ENCODE measurements at regions not wholly inside any gene's neighbourhood (a gene's known extent, or its start where the extent isn't known, plus 50 kb on each side); places are given as distances from the start of the nearest gene placed in this dataset.

DNA sequence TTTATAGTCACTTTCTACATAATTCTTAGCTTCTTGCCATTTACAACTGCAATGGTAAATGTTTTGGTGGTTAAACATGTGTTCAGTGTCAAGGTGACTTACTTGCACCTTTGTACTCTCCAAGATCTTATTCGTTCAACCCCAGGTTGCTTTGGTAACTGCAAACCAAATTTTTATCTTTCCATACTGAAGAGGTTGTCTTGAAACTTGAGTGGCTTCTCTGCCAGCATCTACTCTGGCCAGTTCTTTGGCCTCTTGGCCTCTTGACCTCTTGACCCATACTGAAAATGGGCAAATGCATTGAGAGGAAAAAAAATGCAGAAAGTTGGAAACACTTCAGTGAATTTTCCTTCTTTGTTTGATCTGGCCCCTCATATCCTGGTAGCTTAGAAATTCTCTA, 88.0 kb upstream of the LRRC7 start:
- DNase-seq: no peak

DNA sequence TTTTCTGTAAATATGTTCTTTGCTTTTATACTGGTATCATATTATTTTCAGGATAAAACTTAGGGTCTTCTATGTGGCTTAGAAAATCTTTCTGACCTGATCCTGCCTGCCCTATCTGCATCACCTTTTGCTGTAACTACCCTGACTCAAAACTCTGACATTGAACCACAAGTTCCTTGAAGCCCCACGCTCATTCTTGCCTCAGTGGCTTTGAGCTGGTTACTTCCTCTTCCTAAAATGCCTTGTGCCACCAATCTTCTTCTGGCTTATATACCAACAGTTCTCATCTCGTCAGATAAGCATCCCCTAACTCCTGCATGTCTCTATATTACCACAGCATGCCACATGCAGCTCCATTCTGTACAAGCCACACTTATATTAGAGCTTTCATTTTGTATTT, 84.5 kb upstream of the LRRC7 start:
- DNase-seq: no peak

DNA sequence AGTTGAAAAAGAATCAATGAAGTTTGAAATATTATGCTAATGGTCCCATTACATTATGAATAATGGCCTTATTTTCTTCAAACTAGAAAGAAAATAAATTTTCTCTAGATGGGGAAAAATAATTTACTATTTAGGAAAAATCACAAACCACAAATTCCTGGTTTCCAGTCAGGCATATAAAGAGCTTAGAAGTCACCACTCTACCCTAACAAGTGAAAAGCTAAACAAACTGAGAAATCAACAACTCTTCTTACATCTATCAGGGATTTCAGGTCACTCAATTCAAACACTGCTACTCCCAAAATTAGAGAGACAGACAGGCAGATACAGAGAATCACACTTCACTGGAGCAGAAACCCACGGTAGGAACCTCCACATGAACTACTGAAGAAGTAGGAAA, 82.1 kb upstream of the LRRC7 start:
- DNase-seq: no peak

DNA sequence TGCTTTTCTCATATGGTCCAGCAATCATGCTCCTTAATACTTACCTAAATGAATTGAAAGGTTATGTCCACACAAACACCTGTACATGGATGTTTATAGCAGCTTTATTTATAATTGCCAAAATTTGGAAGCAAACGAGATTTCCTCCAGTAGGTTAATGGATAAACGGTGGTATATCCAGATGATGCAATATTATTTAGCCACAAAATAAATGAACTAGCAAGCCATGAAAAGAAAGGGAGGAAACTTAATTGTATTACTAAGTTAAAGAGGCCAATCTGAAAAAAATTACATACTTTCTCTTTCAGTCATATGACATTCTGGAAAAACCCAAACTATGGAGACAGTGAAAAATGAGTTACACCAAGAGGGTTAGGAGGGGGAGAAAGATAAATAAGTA, 76.3 kb upstream of the LRRC7 start:
- DNase-seq: no peak

DNA sequence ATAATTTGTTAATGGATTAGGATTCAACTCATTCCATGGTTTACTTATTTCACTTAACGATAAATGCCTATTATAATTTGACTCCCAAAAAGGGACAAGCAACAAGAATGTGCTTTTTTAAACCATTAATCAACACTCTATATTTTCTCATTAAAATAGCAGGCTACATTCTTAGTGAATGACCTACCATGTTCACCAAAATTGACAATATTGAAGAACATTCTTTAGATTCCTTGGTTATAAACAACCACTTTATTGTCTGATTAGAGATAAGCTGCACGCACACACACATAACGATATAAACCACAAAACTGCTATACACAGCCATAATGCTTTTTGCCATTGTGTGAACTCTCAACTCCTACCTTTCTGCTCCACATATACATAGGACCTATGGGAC, 75.4 kb upstream of the LRRC7 start:
- no peak for DNase-seq

DNA sequence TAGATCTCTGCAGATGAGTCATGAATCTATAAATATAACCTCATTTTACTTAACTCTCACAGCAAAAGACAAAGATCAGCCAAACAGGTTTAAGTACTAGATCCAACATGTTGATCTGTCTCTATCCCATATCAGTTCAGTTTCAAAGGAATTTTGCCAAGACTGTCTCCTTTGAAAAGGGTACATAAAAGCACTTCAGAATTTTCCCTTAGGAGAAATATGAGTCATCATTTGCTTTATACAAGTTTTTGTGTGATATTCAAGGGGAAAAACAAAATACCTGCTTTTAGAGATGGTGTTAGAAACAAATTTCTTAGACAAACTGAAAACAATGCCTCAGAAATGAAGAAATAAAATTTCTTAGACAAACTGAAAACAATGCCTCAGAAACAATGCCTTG, 73.5 kb upstream of the LRRC7 start:
- no peak for DNase-seq

DNA sequence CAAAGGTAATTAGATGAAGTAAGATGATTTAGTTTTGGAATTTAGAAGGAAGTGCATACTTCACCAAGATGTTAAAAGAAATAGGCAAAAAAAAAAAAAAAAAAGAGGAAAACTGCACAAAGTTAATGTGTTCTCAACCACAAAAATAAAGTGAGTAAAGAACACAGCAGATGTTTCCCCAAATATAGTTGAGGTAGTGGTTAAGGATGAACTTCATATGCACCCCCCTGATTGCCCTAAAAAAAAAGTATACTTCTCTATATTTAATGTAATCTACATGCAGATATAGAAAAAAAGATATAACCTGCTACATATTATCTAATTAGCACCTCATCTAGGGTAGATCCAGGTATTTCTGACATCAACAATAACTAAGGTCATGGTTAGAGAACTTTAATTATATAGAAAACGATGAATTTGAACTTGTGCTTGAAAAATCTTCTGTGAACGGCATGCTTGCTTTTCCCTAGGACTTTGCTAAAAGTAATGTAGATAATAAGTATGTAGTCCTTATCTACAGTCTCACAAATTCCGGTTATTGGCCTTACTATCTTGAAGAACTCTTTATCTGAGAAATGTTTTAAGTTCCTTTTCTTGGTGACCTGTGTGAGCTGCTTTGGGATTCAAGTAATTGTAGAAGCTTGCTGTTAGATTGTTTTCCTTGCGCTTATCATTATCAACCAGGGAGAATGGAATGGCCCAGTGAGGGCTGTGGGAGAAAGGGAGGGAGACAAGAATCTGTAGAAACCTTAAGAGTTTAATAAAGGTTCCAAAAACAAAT, 70.1 kb upstream of the LRRC7 start:
- DNase-seq: no peak

DNA sequence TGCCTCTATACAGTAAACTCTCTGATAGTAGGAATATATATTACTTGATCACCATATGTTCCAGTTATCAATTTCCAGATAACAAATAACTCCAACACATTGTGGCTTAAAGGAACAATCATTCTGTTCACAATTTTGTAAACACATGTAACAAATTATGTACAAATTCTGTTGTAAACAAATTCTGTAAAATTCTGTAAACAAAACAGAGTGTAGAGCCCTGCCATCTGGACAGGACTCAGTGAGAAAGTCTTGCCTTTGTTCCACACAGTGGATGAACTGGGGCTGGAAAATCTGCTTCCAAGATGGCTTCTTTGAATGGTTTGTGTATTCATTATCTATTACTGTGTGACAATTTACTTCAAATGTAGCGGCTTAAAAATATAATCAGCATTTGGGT, 69.0 kb upstream of the LRRC7 start:
- DNase-seq: no peak

DNA sequence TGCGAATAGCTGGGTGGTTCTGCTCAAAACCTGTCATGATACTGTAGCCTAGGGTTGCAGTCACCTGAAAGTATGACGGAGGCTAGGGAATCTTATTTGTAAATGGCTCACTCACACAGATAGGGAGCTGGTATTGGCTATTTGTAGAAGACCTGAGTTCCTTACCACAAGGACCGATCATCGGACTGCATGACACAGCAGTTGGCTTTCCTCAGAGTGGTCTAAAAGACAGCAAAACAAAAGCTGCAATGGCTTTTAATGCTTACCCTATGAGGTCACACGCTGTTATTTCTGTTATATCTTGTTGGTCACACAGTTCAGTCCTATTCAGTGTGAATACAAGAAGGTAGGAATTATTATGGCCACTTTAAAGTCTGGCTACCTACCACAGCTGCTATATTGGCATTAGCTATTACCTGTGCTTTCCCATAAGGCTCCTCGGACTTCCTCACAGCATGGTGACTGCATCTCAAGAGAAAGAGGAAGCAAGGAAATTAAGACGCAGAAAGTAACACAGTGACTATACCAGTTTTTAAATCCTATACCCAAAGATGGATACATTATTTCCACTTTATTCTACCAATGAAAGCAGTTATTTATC, 68.4 kb upstream of the LRRC7 start:
- no peak for DNase-seq

DNA sequence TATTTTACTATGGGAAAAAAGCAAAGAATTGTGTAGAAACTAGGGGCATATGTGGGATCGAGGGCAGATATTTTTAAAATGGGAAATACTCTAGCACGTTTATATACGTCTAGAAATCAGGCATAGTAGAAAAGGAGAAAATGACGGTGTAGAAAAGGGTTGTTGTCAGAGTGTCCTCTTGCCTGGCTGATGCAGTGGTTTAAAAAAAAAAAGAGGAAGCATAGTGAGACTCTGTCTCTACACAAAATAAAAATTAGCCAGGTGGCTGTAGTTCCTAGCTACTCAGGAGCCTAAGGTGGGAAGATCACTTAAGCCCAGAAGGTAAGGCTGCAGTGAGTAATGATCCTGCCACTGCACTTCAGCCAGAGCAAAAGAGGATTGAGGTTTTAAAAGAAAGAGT, 64.7 kb upstream of the LRRC7 start:
- no peak for DNase-seq

DNA sequence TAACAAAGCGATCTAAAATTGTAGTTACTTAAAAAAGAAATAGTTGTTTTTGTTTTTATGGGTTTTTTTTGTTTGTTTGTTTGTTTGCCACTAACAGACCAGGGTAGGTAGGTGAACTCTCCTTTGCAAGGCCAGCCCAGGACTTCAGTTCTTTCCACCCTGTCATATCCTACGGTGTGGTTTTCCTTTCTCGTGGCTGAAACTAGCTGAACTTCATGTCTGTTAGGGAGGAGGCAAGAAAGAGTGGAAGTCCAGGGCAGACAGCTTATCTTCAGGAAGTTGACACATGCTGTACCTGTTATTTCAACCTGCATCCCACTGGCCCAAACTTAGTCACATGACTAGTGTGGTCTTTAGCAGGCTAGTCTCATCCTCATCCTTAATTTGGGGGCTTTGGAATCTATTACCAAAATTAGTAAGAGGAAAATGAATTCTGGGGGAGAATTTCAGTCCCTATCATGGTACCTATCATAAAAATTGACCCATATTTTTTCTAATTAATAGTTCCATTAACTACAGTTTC, 62.9 kb upstream of the LRRC7 start:
- no peak for DNase-seq

DNA sequence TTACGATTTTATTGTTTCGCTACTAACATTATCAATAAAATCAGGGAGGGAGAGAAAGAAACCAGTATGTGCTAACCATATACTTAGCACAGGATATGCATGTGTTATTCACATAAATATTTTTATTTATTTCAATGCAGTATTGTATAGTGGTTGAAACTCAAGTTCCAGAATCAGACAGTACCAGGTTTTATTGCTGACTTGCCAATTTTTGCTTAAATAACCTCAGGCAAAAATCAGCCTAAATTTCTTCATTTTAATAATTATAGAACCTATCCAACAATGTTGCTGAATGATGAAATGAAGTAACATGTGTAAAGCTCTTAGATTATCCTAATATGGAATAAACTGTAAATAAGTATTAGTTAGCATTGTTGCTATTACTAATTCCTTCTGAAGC, 61.4 kb upstream of the LRRC7 start:
- no peak for DNase-seq

DNA sequence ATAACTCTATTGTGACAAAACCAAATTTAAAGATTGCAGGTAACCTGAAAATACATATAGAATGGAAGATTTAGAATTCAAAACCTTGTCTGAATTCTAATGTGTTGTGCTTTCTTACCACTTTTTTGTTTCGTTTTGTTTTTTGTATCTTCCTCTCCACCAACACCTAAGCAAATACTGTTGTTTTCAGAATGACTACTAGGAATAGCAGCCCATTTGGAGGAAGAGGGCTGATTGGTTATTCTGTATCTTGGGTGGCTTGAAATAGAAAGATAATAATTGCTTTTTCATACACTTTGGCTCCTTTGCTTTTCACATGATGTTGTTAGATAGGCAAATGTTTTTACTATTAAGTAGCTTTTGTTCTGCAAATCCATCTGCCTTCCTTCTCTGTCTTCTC, 61.0 kb upstream of the LRRC7 start:
- no peak for DNase-seq

DNA sequence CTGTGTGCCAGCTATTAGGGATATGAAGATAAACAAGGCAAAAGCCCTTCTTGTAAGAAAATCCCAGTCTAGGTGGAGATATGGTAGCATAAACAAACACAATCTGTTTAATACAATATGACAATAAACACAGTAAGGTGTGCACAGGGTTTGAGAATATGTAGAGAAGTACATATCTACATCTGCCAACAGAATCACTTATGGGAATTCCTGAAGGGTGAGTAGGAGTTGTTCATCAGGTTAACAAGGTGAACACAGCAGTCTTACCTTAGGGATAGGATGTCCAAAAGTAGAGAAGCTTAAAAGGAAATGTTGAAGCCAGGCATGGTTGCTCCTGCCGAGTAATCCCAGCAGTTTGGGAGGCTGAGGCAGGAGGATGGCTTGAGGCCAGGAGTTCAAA, 57.7 kb upstream of the LRRC7 start:
- no peak for DNase-seq

DNA sequence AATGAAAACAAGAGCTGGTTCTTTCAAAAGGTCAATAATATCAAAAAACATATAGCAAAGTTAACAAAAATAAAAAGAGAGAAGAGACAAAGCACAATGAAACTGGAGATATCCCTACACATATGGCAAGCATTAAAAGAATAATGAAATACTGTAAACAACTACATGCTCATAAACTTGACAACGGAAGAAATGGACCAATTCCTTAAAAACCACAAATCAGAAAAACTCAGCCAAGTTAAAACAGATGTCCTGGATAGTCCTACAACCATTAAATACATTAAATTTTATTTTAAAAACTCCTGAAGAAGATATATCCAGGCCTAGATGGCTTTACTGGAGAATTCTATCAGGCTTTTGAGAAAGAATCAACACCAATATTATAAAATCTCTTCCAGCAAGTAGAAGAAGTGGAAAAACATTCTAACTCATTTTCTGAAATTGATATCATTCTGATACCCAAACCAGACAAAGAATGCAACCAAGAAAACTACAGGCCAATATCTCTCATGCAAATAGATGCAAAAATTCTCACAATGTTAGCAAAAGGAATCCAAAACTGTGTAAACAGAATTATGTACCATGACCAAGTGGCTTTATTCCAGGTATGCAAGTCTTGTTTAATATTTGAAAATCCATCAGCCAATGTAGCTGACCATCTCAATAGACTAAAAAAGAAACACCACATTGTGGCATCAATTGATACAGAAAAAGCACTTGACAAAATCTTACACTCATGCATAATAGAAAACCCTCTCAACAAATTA, 56.1 kb upstream of the LRRC7 start:
- no peak for DNase-seq

DNA sequence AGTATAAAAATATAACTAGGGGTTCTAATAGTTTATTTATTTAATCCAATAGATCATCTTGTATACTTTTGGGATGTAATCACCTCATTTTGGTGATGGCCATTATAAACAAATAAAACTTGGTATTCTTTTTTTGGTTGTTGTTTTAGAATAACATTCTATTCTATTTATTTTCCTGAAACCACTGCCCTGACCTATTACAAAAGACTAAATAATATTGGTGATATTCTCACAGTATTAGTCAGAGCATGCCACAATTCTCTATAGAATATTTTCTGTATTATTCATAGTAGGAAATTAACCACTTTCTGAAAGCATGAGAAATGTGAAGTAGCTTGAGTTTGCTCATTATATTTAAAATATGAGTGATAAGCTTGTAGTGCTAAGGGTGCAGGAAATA, 54.1 kb upstream of the LRRC7 start:
- no peak for DNase-seq
